NT2/D1 (cell line): ENCODE measurements at regions not wholly inside any gene's neighbourhood (a gene's known extent, or its start where the extent isn't known, plus 50 kb on each side); places are given as distances from the start of the nearest gene placed in this dataset.

ENCODE experiments used
- DNase-seq: peaks from one replicate; pipeline ENCODE4 v3.0.0-alpha.2; 2011; ENCODE audit warnings: low read depth, low spot score
- H3K27me3 ChIP-seq: 2 replicates; pipeline ENCODE4 v1.6.0; 2011; ENCODE audit warnings: mild to moderate bottlenecking; ENCODE audit not compliant: insufficient read length, insufficient read depth
- H3K36me3 ChIP-seq: 2 replicates; pipeline ENCODE4 v1.6.1; 2011; ENCODE audit warnings: mild to moderate bottlenecking, low read length, mixed read lengths; ENCODE audit not compliant: insufficient read depth, insufficient read length
- H3K4me1 ChIP-seq: 2 replicates; pipeline ENCODE4 v1.5.1; 2011; ENCODE audit not compliant: insufficient read depth, insufficient read length
- H3K4me3 ChIP-seq: 2 replicates; pipeline ENCODE4 v1.5.1; 2011; ENCODE audit warnings: low read depth; ENCODE audit not compliant: insufficient read length
- H3K9ac ChIP-seq: 2 replicates; pipeline ENCODE4 v1.6.0; 2011; ENCODE audit warnings: low read depth; ENCODE audit not compliant: insufficient read length
- H3K9me3 ChIP-seq: 2 replicates; pipeline ENCODE4 v1.5.1; 2011; ENCODE audit warnings: mild to moderate bottlenecking, low read length; ENCODE audit not compliant: insufficient read depth
- SUZ12 ChIP-seq: IDR thresholded peaks from 2 replicates; pipeline ENCODE4 v1.6.1; 2011; ENCODE audit not compliant: insufficient read length, insufficient read depth; ENCODE audit errors: extremely low read depth
- YY1 ChIP-seq: IDR thresholded peaks from 2 replicates; pipeline ENCODE4 v1.6.1; 2011; ENCODE audit not compliant: insufficient read length, insufficient read depth
- ZNF274 ChIP-seq: IDR thresholded peaks from 2 replicates; pipeline ENCODE4 v1.6.1; 2011; ENCODE audit warnings: mild to moderate bottlenecking, low read depth, low read length

DNA sequence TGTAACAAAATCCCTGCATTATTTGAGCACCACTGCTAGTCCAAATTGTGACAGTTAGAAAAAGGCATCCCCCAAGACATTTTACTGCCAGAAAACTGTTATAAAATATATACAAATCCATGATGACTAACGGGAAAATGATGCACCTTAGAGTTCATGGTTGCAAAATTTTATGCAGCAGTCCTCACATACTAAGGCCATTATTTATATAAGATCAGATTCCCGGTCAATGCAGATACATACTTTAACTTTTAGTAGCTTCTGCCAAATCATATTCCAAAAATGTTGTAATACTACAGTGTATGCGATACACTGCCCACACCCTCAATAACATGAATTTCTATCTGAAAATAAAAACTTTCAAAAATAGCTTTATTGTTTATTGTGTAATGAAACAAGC is 239.9 kb upstream of the ZNF32 start:
- no peak for DNase-seq
- TF ChIP-seq ZNF274 (no peak), SUZ12 (no peak), YY1 (no peak)
- Histone ChIP-seq H3K9me3 (no peaks in the 10 kb centered on the region), H3K36me3 (no peaks in the 10 kb centered on the region), H3K27me3 (no peaks in the 10 kb centered on the region), H3K9ac (no peak overlapping the region), H3K4me3 (no peak overlapping the region), H3K4me1 (no peaks in the 10 kb centered on the region)

DNA sequence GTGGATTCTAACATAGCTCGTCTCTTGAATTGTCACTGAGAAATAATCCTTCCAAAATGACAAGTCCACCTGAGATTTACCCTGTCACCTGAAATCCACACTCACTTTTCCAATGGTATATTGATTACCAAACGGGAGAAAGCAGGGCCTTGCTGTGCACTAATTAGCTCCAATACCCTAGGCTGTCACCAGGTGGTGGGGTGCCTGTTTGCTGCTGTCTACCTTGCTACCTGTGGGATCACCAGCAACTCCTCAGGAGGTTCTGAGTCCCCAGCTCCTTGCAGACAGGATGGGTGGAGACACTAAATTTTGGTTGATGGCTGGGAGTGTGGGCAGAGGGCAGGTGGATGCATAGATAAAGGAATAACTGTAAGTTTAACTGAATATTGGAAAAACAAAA is 237.2 kb upstream of the ZNF32 start:
- H3K36me3 ChIP-seq = no peaks in the 10 kb centered on the region
- H3K4me1 ChIP-seq = no peaks in the 10 kb centered on the region
- TF ChIP-seq SUZ12 (no peak), ZNF274 (no peak), YY1 (no peak)
- no peaks in the 10 kb centered on the region for H3K9me3 ChIP-seq
- H3K9ac ChIP-seq = no peak overlapping the region
- no peak for DNase-seq
- H3K27me3 ChIP-seq = no peaks in the 10 kb centered on the region
- no peak overlapping the region for H3K4me3 ChIP-seq

DNA sequence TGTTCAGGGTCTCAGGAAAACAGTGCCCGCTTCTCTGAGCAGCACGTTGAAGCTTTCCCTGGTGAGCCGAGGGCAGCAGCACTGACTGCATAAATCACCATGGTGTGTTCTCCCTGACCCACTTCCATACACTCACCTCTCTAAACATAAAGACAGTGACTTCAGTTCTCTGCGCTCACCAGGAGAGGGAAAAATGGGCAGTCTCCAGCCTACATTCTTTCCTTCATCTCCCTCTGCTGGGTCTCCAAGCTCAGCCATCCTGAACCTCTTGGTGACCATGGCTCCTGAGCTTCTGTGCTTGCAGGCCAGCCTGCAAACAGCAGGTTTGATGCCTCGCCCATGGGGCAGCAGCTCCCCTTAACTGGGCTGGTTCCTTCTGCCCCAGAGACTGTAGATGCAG is 236.6 kb upstream of the ZNF32 start:
- no peaks in the 10 kb centered on the region for H3K27me3 ChIP-seq
- no peak for TF ChIP-seq SUZ12
- H3K4me3 ChIP-seq = no peak overlapping the region
- H3K36me3 ChIP-seq = no peaks in the 10 kb centered on the region
- H3K9ac ChIP-seq = no peak overlapping the region
- H3K4me1 ChIP-seq = no peaks in the 10 kb centered on the region
- no peak for DNase-seq
- no peaks in the 10 kb centered on the region for H3K9me3 ChIP-seq

DNA sequence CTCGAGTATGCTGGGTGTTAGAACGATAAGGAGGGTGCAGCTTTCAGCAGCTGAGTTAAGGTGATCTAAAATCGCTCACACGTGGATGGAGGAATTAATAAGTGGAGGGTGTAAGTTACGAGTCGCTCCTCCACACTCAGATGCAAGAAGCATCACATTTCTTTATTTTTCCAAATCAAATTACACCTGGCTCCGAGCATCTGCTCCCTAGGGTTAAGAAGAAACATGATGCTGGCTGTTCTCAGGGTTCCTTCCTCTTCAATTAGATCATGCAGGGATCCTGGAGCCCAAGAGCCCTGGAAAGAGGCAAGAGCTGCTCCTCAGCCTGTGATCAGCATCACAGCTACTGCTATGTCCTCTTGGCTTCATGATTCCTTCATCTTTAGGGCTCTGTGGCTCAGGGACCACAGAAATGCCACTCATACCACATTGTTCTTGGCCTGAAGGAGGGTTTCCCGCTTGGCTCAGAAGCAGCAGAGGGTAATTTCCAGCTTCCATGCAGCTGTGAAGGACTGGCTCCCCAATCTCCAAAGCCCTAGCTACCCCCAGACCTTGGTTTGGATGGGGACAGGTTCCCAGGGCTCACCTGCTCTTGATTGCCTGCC is 235.9 kb upstream of the ZNF32 start:
- H3K9me3 ChIP-seq = no peaks in the 10 kb centered on the region
- no peaks in the 10 kb centered on the region for H3K27me3 ChIP-seq
- no peak for DNase-seq
- H3K36me3 ChIP-seq = no peaks in the 10 kb centered on the region
- TF ChIP-seq YY1 (no peak), SUZ12 (no peak), ZNF274 (no peak)
- H3K4me3 ChIP-seq = no peak overlapping the region
- H3K9ac ChIP-seq = no peak overlapping the region
- no peaks in the 10 kb centered on the region for H3K4me1 ChIP-seq

DNA sequence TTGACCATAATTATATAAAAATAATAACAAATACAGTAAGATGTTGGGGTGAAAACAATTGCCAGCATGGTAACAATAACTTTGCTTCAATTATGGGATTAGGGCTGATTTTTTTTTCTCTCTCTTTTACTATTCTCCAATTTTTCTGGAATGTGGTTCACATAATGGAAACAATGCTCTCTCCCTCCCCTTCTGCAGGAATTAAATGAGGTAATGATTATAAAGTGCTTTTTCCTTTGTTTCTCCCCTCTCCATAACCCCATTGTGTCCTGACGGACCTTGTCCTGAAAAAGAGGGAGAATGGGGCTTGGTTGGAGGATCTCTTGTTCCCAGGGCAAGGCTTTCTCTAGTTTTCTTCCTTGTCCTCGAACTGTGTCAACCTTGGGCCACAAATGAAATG is 234.0 kb upstream of the ZNF32 start:
- Histone ChIP-seq H3K27me3 (no peaks in the 10 kb centered on the region), H3K9ac (no peak overlapping the region), H3K4me1 (no peaks in the 10 kb centered on the region), H3K9me3 (no peaks in the 10 kb centered on the region), H3K4me3 (no peak overlapping the region), H3K36me3 (no peaks in the 10 kb centered on the region)
- no peak for DNase-seq
- TF ChIP-seq SUZ12 (no peak), YY1 (no peak), ZNF274 (no peak)

DNA sequence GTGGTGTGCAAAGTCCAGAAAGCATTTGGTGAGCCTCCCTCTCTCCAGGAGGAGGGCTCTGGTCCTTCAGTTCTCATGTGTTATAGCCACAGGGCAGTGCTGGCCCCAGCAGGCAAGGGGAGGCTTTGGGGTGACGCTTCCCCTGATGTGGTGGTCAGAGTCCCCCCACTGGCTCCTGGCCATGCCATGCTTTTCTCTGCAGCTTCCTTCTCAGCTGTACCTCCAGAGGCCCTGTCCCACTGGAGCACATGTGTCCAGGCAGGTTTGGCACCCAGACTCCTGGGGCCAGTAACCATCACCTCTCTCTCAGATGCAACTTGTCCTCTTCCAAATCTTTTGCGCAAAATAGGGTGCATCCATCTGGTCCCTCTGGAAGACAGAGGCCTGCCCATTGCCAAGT is 233.0 kb upstream of the ZNF32 start:
- H3K36me3 ChIP-seq = no peaks in the 10 kb centered on the region
- no peak for TF ChIP-seq SUZ12
- TF ChIP-seq ZNF274 = no peak
- no peak for DNase-seq
- no peaks in the 10 kb centered on the region for H3K4me1 ChIP-seq
- H3K27me3 ChIP-seq = no peaks in the 10 kb centered on the region
- no peak overlapping the region for H3K4me3 ChIP-seq
- H3K9me3 ChIP-seq = no peaks in the 10 kb centered on the region
- H3K9ac ChIP-seq = no peak overlapping the region

DNA sequence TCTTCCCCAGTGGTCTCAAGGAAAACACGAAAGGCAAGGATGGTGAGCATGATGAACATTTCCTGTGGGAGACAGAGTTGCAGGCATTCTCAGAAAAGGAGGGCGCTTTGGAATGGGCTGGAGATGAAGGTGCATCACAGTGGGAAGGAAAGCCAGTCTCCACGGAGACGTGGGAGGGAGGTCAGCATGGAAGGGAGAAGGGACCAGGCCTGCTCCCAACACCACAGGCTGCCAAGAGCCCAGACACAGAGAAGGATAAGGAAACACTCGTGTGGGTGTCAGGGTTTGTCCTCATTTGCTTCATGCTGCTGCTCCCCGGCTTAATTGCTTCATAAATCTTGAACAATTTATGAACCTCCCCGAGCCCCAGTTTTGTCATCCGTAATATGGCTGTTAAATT is 231.5 kb upstream of the ZNF32 start:
- DNase-seq = no peak
- Histone ChIP-seq H3K4me1 (no peaks in the 10 kb centered on the region), H3K9ac (no peak overlapping the region), H3K27me3 (no peaks in the 10 kb centered on the region), H3K4me3 (no peak overlapping the region), H3K9me3 (no peaks in the 10 kb centered on the region), H3K36me3 (no peaks in the 10 kb centered on the region)
- TF ChIP-seq YY1 = no peak
- TF ChIP-seq ZNF274 = no peak
- TF ChIP-seq SUZ12 = no peak

DNA sequence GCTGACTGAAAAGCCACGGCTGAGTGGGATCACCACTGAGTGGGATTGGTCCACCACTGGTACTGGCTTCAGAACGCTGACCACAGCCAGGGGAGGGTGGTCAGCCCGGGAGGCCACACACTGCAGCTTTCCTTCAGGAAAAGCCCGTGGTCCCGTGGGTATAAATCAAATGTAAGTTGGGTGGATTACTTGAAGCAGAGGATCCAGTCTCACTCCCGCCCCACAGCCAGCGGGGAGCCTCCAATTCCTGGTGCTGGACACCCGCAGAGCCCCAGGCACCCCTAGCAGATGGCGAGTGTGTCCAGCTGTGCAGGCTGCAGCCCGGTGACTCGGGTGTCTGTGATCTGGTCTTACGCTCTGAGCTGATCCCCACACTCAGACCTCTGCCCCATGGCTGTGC is 231.1 kb upstream of the ZNF32 start:
- Histone ChIP-seq H3K4me3 (no peak overlapping the region), H3K4me1 (no peaks in the 10 kb centered on the region), H3K36me3 (no peaks in the 10 kb centered on the region), H3K27me3 (no peaks in the 10 kb centered on the region), H3K9ac (no peak overlapping the region), H3K9me3 (no peaks in the 10 kb centered on the region)
- no peak for TF ChIP-seq ZNF274
- TF ChIP-seq YY1 = no peak
- no peak for TF ChIP-seq SUZ12
- DNase-seq = no peak
